Stimulated activated CD8-positive, alpha-beta memory T cell treated with anti-CD3 and anti-CD28 coated beads, Interleukin-12 subunit alpha, Interleukin-12 subunit beta, amount 100 ng/mL, for 24 hours (primary cell): ENCODE measurements at regions not wholly inside any gene's neighbourhood (a gene's known extent, or its start where the extent isn't known, plus 50 kb on each side); places are given as distances from the start of the nearest gene placed in this dataset.

Experiments
- DNase-seq: peaks from one replicate; pipeline ENCODE4 v3.0.0-alpha.2; 2020; ENCODE audit errors: extremely low read depth

DNA sequence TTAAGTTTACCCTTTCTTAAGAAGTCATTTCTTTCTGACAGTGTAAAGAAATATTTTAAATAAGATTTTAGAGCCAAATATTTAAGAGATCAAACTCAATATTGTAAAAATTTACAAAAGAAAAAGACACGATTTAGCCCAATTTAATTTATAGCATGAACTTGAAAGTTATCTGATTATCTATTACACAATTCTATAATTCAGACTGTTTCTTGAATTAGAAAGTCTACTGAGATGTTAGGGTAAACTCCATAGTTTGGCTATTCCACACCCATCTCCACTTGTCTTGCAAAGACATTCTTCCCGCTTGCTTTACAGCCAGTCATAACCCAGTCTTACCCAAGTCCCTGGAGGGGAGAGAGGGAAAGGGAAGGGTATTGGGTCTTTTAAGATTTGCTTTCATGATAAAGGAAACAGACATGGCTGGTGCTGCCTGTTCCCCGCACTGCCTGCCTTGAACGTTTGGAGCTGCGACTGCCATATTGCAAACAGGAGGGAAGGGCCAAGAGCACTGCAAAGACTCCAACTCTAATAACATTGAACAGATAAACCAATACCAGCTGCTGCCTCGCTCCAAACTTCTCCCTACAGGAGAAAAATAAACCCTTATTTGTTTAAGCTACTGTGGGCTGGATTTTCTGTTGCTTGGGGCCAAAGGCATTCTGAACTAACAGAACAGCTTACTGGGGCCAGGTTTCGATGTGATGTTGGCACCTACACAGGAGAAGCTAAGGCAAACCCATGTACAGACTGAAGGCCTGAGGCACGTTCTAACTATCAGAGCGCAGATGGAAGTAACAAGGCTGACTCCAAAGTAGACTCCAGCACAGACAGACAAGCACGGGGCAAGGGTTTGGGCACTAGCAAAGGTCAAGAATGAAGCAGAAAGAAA is 552.3 kb upstream of the JARID2 start:
- no peak for DNase-seq

DNA sequence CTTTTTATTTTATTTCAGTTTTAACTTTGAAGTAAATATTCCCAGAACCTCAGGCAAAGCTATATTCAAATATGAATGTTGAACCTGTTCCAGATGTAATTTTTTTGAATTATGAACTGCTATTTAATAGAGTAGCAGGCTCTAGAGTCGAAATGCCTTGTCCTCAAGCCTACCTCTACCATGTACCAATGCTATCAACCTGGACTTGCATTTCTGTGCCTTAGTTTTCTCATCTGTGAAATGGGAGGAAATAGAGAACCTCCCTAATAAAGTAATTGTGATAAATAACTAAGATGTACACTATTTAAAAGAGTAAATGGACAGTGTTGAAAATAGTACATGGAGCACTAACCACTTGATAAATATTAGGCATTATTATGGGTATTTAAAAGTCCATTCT is 551.6 kb upstream of the JARID2 start:
- no peak for DNase-seq

DNA sequence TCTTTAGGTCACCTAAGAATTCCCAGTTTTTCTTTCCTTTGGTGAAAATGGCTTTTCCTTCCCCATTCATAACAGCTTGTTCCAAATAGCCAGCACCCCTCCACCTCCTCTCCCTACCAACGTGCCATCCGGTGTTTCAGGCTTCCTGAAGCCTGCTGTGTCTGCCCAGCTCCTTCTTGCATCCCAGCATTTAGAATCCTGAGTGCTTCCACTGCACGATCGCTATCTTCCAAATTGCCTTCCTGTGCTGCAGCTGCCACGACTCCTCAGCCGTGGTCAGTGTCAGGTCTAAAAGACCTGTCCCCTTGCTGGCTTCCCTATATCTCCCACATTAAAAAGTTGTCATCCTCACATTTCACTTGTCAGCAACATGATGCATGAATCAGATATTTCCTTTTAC is 550.3 kb upstream of the JARID2 start:
- no peak for DNase-seq

DNA sequence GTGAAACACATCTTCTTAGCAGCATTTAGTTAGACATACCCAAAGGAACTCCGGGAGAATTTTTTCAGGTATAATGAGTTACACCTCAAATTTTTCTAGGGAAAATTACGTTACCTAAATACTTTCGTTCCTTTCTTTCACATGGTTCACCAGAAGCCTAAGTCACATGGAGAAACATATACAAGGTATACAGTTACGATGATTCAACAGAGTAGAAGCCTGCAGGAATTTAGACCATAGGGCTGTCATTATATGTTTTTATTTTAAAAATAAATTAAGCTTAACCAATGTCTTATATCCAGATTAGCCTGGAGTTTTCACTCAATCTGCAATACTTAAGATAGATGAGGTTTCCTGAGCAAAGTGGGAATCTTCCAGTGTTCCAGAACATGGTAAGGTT is 549.5 kb upstream of the JARID2 start:
- no peak for DNase-seq

DNA sequence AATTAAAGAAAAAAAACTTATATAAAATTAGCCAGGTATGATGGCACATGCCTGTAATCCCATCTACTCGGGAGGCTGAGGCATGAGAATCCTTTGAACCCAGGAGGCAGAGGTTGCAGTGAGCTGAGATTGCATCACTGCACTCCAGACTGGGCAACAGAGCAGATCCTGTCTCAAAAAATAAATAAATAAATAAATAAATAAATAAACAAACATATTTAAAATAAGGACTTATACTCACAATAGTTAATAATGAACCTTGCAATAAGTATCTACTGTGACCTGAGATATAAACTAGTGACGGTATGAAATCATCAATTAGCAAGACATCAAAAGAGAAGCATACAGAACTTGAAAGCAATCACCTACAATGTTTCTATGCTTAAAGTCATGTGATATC is 548.4 kb upstream of the JARID2 start:
- DNase-seq: no peak

DNA sequence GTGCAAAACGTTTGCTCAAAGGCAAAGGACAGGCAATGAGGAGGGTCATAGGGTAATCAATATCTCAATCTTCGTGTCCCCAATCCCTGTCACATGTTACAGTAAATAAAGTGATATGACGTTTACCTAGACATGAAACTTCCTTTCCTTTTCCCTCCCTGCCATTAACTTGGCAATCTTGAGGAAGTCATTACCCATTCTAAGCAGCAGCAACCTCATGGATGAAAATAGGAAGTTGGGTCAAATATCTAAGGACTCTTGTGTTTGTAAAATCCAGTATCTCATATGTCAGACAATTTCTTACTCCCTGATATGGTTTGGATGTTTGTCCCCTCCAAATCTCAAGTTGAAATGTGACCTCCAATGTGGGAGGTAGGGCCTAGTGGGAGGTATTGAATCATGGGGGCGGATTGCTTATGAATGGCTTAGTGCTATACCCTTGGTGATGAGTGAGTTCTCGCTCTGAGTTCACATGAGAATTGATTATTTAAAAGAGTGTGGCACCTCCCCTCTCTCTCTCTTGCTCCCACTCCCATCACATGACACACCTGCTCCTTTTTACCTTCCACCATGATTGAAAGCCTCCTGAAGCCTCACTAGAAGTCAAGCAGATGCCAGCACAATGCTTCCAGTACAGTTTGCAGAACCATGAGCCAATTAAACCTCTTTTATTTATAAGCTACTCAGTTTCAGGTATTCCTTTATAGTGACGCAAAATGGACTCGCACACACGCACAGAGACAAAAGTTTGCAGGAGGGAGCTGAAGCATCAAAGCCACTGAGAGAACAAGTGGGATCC is 545.9 kb upstream of the JARID2 start:
- no peak for DNase-seq

DNA sequence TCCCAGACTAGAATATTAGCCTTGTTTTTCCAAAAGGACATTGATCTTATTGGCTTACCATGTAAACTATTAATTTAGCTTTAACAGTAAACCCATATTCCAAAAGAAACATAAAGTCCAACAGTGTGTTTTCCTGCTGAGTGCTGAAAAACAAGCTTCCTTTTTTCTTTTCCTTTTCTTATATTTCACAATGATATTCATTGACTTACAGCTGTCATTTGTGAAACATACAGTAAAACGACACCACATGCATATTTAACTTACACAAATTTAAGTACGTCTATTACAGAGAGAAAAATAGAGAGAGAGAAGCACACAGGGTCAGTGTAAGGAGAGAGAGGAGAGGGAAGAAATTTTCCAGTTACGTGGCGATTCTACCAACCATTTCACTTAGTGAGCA is 543.9 kb upstream of the JARID2 start:
- no peak for DNase-seq

DNA sequence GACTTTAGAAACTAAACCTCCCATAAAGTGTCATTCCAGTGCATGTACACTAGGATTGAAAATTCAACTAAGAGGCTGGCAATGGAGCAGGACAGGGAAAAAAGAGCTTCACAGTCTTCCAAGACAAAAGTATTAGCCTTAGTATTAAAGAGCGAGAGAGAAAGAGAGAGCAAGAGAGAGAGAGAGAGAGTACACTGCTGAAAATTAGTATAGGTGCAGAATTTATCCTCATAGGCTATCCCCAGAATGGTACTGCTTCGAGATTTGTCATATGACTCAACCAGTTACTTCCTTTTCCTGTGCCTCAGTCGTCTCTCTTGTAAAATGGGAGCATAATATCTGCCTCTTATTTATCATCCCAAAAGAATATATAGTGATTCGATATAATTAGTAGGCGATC is 543.2 kb upstream of the JARID2 start:
- no peak for DNase-seq

DNA sequence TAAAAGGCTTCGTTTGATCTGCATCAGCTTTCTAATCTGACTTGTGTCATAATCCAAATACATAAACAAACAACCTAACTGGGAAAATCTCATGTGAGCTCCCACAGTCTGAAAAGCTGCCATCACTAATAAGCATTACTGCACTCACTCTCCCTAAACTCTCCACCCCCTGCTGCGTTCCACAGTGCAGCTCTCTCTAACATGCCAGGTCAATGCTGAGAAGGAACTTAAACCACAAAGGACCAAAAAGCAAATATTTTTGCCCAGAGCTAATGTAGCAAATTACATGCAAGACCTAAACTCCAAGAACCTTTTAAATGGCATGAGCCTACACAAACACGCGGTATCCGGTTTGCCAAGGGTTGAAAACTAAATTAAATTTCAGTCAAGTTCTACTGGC is 542.3 kb upstream of the JARID2 start:
- DNase-seq: no peak

DNA sequence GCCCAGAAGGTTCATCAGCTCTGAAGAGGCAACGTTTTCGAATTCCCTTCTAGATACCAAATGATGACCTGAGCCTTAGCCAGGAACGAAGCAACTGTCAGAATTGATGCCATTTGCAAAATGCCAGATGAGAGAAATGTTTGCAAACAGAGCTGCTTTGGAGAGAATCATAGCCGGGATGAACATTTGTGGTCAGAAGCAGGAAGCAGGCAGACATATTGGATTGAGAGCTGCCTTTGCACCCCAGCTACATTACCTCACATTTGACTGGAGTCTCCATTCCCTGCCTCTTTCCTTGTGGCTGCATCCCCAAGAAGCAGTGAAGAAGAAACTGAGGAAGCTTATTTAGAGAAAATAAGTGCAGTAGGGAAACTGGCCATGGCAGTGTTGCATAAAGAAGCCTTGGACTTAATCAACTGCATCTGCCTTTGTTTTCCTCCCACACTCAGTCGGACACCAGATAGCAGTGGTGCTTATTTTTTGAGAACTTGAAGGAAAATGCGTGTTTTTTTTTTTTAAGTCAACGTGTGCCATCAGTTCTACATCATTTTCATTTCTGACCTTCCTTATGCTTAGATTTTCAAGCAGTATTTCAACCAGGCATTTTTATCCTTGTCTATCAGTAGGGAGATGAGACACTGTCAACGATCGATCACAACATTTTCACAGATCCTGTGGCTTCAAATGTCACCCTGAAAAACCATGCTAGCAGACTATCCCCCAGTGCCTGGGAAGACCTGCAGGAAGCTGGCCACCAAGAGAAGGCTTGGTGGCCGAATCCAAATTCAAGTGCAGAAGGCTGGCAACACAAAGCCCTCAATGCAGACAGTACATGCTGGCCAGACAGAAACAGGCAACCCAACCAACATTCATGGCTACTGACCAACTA is 541.2 kb upstream of the JARID2 start:
- no peak for DNase-seq

DNA sequence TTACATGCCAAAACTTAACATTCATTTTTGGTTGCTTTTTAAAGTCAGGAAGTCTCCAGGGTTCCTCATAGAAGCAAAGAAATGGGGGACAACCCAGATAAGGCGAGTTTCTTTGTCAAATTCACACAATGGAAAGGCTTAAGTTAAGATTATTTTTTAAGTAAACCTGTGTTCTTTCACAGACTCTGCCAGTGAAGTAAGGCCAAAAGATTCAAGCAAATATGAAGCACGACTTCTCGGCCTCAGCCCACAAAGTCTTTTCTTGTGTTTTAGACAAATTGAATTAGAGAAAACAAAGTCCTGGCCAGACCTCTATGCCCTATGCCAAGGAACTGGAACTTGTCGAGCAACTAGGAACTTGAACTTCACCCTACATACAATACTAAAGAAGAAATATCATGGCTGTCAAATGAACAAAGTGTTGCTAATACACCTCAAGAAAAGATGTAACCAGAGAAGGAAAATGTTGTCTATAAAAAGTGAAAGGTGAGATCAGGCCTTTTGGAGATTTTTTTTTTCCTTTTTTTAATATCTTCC is 540.0 kb upstream of the JARID2 start:
- no peak for DNase-seq

DNA sequence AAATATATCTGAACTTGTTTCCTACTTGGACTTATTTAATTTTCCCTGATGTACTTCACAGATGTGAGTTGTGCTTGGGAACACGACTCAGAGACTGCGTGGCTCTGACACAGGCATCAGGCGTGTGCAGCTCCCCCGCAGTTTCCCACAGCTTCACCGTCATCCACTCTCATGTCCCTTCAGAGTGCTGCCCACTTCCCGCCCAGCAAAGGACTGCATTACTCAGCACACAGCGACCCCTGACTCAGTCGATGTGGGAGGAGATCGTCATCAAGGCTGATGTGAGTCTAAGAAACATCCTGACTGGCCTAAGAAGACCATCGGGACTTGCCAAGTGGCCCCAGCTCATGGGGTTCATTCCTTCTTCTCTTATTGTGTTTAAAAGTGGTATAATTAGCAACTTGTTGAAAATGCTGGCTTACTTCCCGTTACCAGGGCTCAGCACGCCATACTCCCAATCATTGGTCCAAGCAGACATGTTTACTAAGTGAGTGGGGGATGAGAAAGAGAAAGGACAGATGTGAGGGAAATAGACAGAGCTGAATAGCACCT is 539.4 kb upstream of the JARID2 start:
- peak; percentile 49 for DNase-seq

DNA sequence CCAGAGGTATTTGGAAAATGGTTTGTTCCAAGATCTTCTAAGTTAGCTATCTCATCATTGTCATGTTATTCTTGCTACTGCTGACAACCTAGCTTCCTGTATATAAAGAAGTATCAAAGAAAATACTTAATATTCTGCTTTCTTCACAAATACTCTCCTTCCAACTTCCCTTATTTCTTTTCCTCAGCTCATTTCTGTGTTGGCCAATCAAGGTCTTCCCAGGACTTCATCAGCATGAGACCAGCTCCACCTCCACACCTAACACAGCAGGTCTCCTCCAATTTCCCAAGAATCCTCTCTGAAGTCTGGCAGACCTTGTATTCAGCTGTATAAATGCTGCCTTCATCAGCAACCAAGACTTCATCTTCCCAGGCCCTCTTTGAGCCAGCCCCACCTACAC is 538.6 kb upstream of the JARID2 start:
- no peak for DNase-seq

DNA sequence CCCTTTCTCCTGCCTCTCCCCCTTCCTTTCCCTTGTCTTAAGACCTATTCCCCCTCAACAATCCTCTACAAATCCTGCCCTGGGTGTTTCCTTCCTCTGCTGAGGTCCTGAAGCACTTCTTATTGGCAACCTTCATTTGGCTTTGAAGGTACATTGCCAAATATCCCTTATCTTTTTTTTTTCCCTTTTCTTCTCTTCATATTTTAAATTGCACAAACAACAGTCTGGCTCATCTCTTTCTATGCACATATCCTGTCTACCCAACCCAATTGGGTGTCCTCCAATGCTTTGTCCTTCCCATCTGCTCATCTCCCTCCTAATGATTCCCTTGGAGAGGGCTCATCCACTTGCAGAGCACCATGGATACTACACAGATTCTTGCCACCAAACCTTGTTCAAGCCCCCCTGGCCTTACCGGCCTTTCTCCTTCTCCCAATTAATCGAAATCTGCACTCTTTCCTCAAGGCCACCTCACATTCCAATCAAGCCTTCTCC is 537.9 kb upstream of the JARID2 start:
- no peak for DNase-seq

DNA sequence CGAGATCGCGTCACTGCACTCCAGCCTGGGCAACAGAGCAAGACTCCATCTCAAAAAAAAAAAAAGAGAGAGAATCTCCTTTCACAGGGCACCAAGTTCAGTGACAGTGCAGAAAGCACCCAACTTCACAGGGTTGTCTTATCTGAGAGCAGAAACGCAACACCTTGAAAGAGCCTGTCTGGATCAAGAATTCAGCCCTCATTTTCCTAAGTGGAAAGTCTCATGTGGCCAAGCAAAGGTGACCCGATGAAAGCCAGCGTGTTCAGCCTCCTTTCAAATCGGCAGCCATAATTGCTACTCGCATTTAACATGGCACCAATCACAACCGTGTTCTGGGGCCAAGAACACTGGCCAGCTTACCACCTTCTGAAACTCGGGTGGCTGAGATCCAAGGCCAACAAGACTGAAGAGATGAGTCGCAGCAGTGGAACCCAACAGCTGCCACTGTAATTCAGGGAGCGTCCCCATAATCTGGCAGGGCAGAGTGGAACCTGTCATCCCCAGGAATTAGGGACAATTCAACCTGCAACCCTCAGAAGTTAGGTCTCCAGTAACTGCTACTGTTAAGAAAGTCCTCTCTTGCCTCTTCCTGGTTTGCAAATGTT is 536.7 kb upstream of the JARID2 start:
- DNase-seq: no peak

DNA sequence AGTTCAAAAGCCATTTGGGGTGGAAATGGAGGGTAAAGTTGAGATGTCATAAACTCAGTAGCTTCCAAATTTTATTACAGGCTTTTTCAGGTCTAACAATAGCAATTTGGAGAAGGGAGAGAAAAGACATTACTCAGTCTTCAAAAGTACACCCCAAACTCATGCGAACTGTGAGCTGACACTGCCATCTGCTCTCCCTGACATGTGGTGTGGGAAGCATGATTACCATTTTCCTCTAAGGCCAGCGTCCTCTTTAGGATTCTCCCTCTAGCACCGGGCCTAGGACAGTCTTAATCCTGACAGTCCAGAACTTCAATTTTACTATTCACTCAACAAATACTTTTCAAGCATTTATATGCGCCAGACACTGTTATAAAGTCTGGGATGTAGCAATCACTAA is 536.0 kb upstream of the JARID2 start:
- no peak for DNase-seq

DNA sequence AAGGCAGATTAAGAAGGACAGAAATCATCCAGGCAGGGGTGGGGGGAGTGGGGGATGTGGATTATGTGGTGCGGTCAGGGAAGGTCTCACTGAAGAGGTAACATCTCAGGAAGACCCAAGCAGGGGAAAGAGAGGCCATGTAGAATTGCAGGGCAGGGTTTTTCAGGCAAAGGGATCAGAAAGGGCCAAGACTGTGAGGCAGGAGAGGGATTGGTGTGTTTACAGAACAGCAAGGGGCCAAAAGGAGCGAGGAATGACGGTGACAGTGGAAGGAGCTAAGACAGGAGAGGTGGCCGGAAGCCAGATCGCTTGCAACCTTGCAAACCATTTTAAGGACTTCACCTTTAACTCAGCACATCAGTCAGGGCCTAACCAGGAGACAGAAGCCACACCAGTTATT is 535.4 kb upstream of the JARID2 start:
- no peak for DNase-seq

DNA sequence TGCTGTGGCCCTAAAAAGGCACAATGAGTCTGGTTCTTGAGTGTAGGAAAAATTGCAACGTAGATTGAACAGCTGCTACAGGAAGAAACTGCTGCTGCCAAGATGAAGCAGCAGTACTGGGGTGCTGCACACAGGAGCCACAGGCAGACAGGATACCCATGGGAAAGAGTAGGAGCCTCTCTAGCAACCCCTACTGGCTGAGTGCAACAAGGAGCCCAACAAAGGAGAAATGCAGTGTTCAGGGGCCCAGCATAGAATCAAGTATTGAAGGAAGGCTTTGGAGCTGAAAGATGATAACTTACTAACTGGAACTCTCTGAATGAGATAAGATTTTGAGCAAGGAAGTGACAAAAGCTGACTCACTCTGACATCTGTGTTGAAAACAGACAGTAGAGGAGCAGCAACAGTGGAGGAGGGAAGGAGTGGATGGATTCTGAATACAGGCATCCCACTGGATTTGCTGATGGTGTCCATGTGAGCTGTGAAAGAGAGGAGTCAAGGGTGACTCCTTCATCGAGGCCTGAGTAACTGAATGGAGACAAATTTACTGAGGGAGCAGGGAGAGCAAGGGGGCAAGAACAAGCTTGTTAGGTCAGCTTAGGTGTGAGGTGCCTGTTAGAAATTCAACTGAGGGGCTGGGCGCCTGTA is 534.7 kb upstream of the JARID2 start:
- DNase-seq: no peak

DNA sequence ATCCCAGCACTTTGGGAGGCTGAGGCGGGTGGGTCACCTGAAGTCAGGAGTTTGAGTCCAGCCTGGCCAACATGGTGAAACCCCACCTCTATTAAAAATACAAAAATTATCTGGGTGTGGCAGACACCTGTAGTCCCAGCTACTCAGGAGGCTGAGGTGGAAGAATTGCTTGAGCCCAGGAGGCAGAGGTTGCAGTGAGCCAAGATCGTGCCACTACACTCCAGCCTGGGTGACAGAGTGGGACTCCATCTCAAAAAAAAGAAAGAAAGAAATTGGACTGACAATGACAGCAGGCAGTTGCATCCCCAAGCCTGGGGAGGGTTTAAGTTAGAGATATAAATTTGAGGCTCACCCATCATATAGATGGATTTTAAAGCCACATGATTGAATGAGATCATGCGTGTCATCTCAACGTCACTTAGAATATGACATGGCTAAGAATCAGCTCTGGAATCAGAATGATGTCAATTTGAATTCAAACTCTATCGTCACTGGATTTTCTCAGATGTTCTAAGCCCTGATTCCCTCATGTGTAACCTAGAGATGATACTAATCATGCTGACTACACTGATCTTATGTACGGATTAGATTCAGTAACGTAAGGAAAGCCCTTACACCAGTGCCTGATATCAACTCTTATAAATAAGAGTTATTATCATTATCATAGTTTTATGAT is 534.0 kb upstream of the JARID2 start:
- DNase-seq: no peak
